Adrenal gland (tissue), 9 donors: ENCODE measurements at regions not wholly inside any gene's neighbourhood (a gene's known extent, or its start where the extent isn't known, plus 50 kb on each side); places are given as distances from the start of the nearest gene placed in this dataset.

Experiments used
- DNase-seq, 7 donors: peaks; one replicate each; pipeline ENCODE4 v3.0.0-alpha.2; 2019 to 2020
- H3K27ac ChIP-seq, 5 donors: fragments of 200-600 bp; sonication (generic) in 4 of 5; 1 replicate in 3 of 5; 2 replicates in 2 of 5; pipeline versions ENCODE4 v1.5.1 to v1.8.0; 2016 to 2020; ENCODE audit warnings: mild to moderate bottlenecking in 1 of 5
- H3K27me3 ChIP-seq: fragments of 200-600 bp; 2 replicates; pipeline ENCODE4 v1.8.0; 2021
- H3K36me3 ChIP-seq, 2 donors: fragments of 200-600 bp; replicated peaks in 1 of 2; 1 replicate in 1 of 2; 2 replicates in 1 of 2; pipeline versions ENCODE4 v1.5.1 to v1.8.0; 2018 to 2022
- H3K4me1 ChIP-seq, 2 donors: fragments of 200-600 bp; replicated peaks in 1 of 2; 1 replicate in 1 of 2; 2 replicates in 1 of 2; pipeline versions ENCODE4 v1.5.1 to v1.8.0; 2018 to 2021
- H3K4me3 ChIP-seq, 4 donors: fragments of 200-600 bp; sonication (generic) in 3 of 4; one replicate each; pipeline ENCODE4 v1.5.1; 2016 to 2018
- H3K9me3 ChIP-seq, 3 donors: fragments of 200-600 bp; sonication (generic) in 1 of 3; replicated peaks in 1 of 3; 1 replicate in 2 of 3; 2 replicates in 1 of 3; pipeline versions ENCODE4 v1.5.1 to v1.8.0; 2016 to 2021
- POLR2A ChIP-seq, 2 donors: fragments of 450-650 bp; IDR thresholded peaks; one replicate each; pipeline ENCODE4 v1.6.1; 2017; ENCODE audit warnings: antibody characterized with exemption in 2 of 2, mild to moderate bottlenecking in 2 of 2, moderate library complexity in 1 of 2
- WGBS, 4 donors: extraction: QIAGEN DNeasy Blood & Tissue Kit in 2 of 4; methylation state at CpG; one replicate each; pipeline versions ENCODE4 v1.1.5 to v1.1.7; 2013 to 2017; 5-methylcytosine and 5-hydroxymethylcytosine counted together
- intact Hi-C, 2 donors: fragments of 100-400 bp; cut with DNase I; formaldehyde crosslinking; loops; one replicate each; pipeline versions ENCODE4 v1.14.1 to v1.15.0; 2022 to 2023
- TF ChIP-seq, protein P1 (sequence below), 6 experiments: fragments of 450-650 bp in 4 of 6; fragments of 200-600 bp in 2 of 6; sonication (generic) in 1 of 6; IDR thresholded peaks; 1 replicate in 5 of 6; 2 replicates in 1 of 6; pipeline versions ENCODE4 v1.5.1 to v1.8.0; 2016 to 2021; ENCODE audit warnings: antibody characterized with exemption in 6 of 6, mild to moderate bottlenecking in 2 of 6, moderate library complexity in 1 of 6
- donor health status: healthy with polysubstance abuse.
- donor health status: Bipolar disorder and iron deficiency.
- donor health status: DM: yes; HTN: yes; CAD: no.
- donor health status: DM: no; HTN: no; CAD: no.
- donor health status: DM: no; HTN: no; CAD: no.

DNA sequence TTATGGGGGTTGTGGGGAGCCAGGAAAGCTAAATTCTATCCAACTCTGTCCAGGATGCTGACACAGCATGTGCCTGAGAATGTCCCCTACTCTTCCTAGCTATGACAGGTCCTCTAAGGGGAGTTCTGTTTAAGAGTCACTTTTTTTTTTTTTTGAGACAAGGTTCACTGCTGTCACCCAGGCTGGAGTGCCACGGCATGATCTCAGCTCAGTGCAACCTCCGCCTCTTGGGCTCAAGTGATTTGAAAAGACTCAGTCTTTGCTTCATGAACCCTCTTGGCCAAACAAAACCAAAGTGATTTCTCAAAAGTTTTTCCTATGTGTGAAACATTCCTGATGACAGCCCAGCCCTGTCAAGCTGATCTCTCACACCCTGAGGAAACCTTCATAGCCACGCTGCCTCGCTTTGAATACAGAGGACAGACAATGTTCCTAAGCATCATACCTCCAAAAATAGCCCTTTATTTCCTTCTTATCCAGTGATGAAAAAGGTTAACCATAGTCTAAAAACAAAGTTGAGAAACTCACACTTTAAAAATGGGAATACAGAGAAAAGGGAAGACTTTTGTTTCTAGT is 105.5 kb upstream of the PROK2 start:
- DNase-seq = no peak
- WGBS, 4 donors = 83 to 90% (median 86%) methylated on average over 4 of the region's 4 CpGs
- H3K27ac ChIP-seq = no peak overlapping the region

DNA sequence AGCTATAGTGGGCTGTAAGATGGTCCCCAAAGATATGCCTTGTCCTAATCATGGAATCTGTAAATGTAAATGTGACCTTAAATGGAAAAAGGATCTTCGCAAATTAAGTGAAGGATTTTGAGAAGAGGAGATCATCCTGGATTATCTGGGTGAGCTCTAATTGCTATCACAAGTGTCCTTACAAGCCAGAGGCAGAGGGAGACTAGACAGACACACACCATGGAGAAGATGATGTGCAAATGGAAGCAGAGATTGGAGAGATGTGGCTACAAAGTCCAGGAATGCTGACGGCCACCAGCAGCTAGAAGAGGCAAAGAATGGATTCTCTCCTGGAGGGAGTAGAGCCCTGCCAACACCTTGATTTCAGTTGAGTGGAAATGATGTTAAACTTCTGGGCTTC is 102.3 kb upstream of the PROK2 start:
- H3K9me3 ChIP-seq = no peaks in the 10 kb centered on the region
- no peak for DNase-seq
- 86 to 96% (median 90%) methylated on average over 2 of the region's 2 CpGs for WGBS, 4 donors
- no peaks in the 10 kb centered on the region for H3K27me3 ChIP-seq
- no peaks in the 10 kb centered on the region for H3K4me1 ChIP-seq
- H3K36me3 ChIP-seq = no peaks in the 10 kb centered on the region
- H3K4me3 ChIP-seq = no peak overlapping the region
- intact Hi-C loops = no loop called here
- no peak overlapping the region for H3K27ac ChIP-seq
- TF ChIP-seq, protein P1, sequence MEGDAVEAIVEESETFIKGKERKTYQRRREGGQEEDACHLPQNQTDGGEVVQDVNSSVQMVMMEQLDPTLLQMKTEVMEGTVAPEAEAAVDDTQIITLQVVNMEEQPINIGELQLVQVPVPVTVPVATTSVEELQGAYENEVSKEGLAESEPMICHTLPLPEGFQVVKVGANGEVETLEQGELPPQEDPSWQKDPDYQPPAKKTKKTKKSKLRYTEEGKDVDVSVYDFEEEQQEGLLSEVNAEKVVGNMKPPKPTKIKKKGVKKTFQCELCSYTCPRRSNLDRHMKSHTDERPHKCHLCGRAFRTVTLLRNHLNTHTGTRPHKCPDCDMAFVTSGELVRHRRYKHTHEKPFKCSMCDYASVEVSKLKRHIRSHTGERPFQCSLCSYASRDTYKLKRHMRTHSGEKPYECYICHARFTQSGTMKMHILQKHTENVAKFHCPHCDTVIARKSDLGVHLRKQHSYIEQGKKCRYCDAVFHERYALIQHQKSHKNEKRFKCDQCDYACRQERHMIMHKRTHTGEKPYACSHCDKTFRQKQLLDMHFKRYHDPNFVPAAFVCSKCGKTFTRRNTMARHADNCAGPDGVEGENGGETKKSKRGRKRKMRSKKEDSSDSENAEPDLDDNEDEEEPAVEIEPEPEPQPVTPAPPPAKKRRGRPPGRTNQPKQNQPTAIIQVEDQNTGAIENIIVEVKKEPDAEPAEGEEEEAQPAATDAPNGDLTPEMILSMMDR (IDR thresholded peaks at IDR 0.05) = no peak
- TF ChIP-seq POLR2A (IDR thresholded peaks at IDR 0.05) = no peak

More for the DNA sequence above, 105.5 kb upstream of the PROK2 start:
- Histone ChIP-seq H3K4me3 (no peak overlapping the region), H3K36me3 (no peaks in the 10 kb centered on the region), H3K9me3 (no peaks in the 10 kb centered on the region), H3K27me3 (no peaks in the 10 kb centered on the region), H3K4me1 (no peaks in the 10 kb centered on the region)
- TF ChIP-seq, protein P1 (IDR thresholded peaks at IDR 0.05) = no peak
- intact Hi-C loops = no loop called here

DNA sequence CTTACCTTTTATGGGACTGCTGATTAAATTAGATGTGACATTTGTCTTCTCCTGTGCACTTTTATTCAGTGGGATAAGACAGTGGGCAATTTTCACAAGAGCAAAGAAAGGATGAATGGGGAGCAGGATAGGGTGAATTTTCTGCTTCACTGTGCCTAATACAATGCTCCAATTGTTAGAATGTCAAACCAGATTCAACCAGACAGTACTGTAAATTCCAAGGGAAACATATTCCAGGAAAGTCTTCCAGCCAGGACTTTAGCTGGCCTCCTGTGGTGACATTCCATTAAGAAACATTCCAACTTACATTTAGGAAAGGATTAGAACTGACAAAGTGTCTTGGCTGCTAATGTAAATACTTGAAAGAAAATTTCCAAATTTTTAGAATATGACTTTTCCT is 100.1 kb upstream of the PROK2 start:
- Histone ChIP-seq H3K27me3 (no peaks in the 10 kb centered on the region), H3K4me3 (no peak overlapping the region), H3K27ac (no peak overlapping the region), H3K36me3 (no peaks in the 10 kb centered on the region), H3K9me3 (no peaks in the 10 kb centered on the region), H3K4me1 (no peaks in the 10 kb centered on the region)
- no peak for DNase-seq
- intact Hi-C loops = no loop called here
- TF ChIP-seq, protein P1 (IDR thresholded peaks at IDR 0.05) = no peak
- no peak for TF ChIP-seq POLR2A (IDR thresholded peaks at IDR 0.05)

DNA sequence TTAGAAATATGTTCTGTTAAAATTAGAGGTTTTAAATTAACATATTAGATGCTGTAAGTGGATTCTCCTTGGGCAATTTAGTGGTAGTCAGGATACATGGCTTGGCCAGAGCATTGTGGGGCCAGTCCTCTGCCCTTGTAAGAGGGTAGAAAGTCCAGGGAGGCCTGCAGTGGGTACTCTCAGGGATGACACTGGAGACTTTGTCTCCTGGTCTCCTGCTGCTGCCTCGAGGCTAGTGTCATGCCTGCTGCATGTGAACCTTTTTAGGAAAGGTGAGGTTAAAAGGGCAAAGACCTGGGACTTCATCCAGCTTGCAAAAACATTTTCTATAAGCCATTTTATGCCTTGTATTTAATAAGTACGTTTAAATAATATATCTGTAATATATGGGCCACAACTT is 96.8 kb upstream of the PROK2 start:
- intact Hi-C loops = no loop called here
- H3K4me1 ChIP-seq = no peaks in the 10 kb centered on the region
- H3K9me3 ChIP-seq = no peaks in the 10 kb centered on the region
- WGBS, 4 donors = 73 to 83% (median 76%) methylated on average over 2 of the region's 2 CpGs
- no peaks in the 10 kb centered on the region for H3K27me3 ChIP-seq
- TF ChIP-seq, protein P1 (IDR thresholded peaks at IDR 0.05) = no peak
- TF ChIP-seq POLR2A (IDR thresholded peaks at IDR 0.05) = no peak
- DNase-seq = no peak
- no peak overlapping the region for H3K27ac ChIP-seq
- H3K4me3 ChIP-seq = no peak overlapping the region
- H3K36me3 ChIP-seq = no peaks in the 10 kb centered on the region
